Progenitor cell of endocrine pancreas (in vitro differentiated cells): ENCODE measurements at regions not wholly inside any gene's neighbourhood (a gene's known extent, or its start where the extent isn't known, plus 50 kb on each side); places are given as distances from the start of the nearest gene placed in this dataset.

ENCODE experiments used
- DNase-seq: peaks from one replicate; pipeline ENCODE4 v3.0.0; 2021; ENCODE audit warnings: low spot score; ENCODE audit not compliant: unreplicated experiment
- H3K27ac Mint-ChIP-seq: 2 replicates; pipeline ENCODE4 v1.8.0; 2021; ENCODE audit warnings: mild to moderate bottlenecking, moderate library complexity, mixed read lengths
- H3K27me3 Mint-ChIP-seq: 2 replicates; pipeline ENCODE4 v1.8.0; 2021; ENCODE audit warnings: mixed read lengths
- H3K36me3 Mint-ChIP-seq: 2 replicates; pipeline ENCODE4 v1.8.0; 2022; ENCODE audit warnings: mixed read lengths; ENCODE audit not compliant: insufficient read depth
- H3K4me1 Mint-ChIP-seq: 2 replicates; pipeline ENCODE4 v1.8.0; 2021; ENCODE audit warnings: low read depth, mixed read lengths
- H3K4me3 Mint-ChIP-seq: 2 replicates; pipeline ENCODE4 v1.8.0; 2021; ENCODE audit warnings: low read depth, mild to moderate bottlenecking, moderate library complexity, mixed read lengths
- H3K9me3 Mint-ChIP-seq: 2 replicates; pipeline ENCODE4 v1.8.0; 2021; ENCODE audit warnings: low read depth, mixed read lengths
- CTCF ChIP-seq: fragments of 200-600 bp; sonication (generic); IDR thresholded peaks from one replicate; pipeline ENCODE4 v1.5.0; 2021; ENCODE audit warnings: antibody characterized with exemption, mild to moderate bottlenecking; ENCODE audit not compliant: unreplicated experiment

- DNase-seq, result no peak
These were observed 127.5 kb upstream of the KITLG start for GRCh38 chr12:88707800-88708199.

GRCh38 chr12:88706286-88706685 is 126.0 kb upstream of the KITLG start:
- TF ChIP-seq CTCF, result no peak
- Mint-ChIP-seq H3K27ac (no peak overlapping the region), H3K4me1 (no peaks in the 10 kb centered on the region), H3K27me3 (no peaks in the 10 kb centered on the region), H3K36me3 (no peaks in the 10 kb centered on the region), H3K4me3 (no peak overlapping the region), H3K9me3 (peaks cover 14% of the 10 kb centered on the region)
- DNase-seq, result no peak

More at GRCh38 chr12:88707800-88708199, 127.5 kb upstream of the KITLG start:
- Mint-ChIP-seq H3K36me3 (no peaks in the 10 kb centered on the region), H3K9me3 (peaks cover 17% of the 10 kb centered on the region), H3K27me3 (no peaks in the 10 kb centered on the region), H3K4me3 (no peak overlapping the region), H3K27ac (no peak overlapping the region), H3K4me1 (no peaks in the 10 kb centered on the region)
- TF ChIP-seq CTCF, result no peak

GRCh38 chr12:88703790-88704189 is 123.5 kb upstream of the KITLG start:
- TF ChIP-seq CTCF, result no peak
- no peak for DNase-seq
- Mint-ChIP-seq H3K9me3 (peaks cover 14% of the 10 kb centered on the region), H3K36me3 (no peaks in the 10 kb centered on the region), H3K27me3 (no peaks in the 10 kb centered on the region), H3K4me3 (no peak overlapping the region), H3K4me1 (no peaks in the 10 kb centered on the region), H3K27ac (no peak overlapping the region)

- Mint-ChIP-seq H3K4me1 (no peaks in the 10 kb centered on the region), H3K4me3 (no peak overlapping the region), H3K36me3 (peaks cover 2% of the 10 kb centered on the region), H3K27me3 (no peaks in the 10 kb centered on the region), H3K27ac (no peak overlapping the region), H3K9me3 (peaks cover 21% of the 10 kb centered on the region)
- no peak for DNase-seq
- no peak for TF ChIP-seq CTCF
These were observed 118.2 kb upstream of the KITLG start for GRCh38 chr12:88698471-88698870.

- no peak overlapping the region for H3K4me3 Mint-ChIP-seq
- no peak overlapping the region for H3K27ac Mint-ChIP-seq
- no peak for TF ChIP-seq CTCF
- H3K27me3 Mint-ChIP-seq, result no peaks in the 10 kb centered on the region
- no peak for DNase-seq
- peaks cover 2% of the 10 kb centered on the region for H3K36me3 Mint-ChIP-seq
- H3K9me3 Mint-ChIP-seq, result peaks cover 21% of the 10 kb centered on the region
- H3K4me1 Mint-ChIP-seq, result no peaks in the 10 kb centered on the region
These were observed 113.7 kb upstream of the KITLG start for GRCh38 chr12:88693837-88694445.
